Effector memory CD8-positive, alpha-beta T cell (primary cell): ENCODE measurements at regions not wholly inside any gene's neighbourhood (a gene's known extent, or its start where the extent isn't known, plus 50 kb on each side); places are given as distances from the start of the nearest gene placed in this dataset.
"Not testable (repeated sequence)": the region's sequence is repeated elsewhere in the genome, so short reads cannot be mapped to it uniquely, and the experiment has no call there.

ENCODE experiments used
- ATAC-seq: fragments of 150-1000 bp; cut with Tn5 transposase; replicated peaks from 2 replicates; pipeline ENCODE4 v1.10.0; 2021; ENCODE audit warnings: mild to moderate bottlenecking, moderate library complexity
- DNase-seq, 3 experiments: peaks; one replicate each; pipeline ENCODE4 v3.0.0; 2021
- H3K27ac Mint-ChIP-seq, 2 donors: one replicate each; pipeline ENCODE4 v1.8.0; 2022; ENCODE audit warnings: mild to moderate bottlenecking in 2 of 2, mixed read lengths in 2 of 2, moderate library complexity in 2 of 2
- H3K27me3 Mint-ChIP-seq, 2 donors: one replicate each; pipeline ENCODE4 v1.8.0; 2022; ENCODE audit warnings: mixed read lengths in 2 of 2
- H3K36me3 Mint-ChIP-seq: one replicate; pipeline ENCODE4 v1.8.0; 2022; ENCODE audit warnings: mild to moderate bottlenecking, moderate library complexity, mixed read lengths; ENCODE audit not compliant: insufficient read depth
- H3K4me1 Mint-ChIP-seq, 2 donors: one replicate each; pipeline ENCODE4 v1.8.0; 2022; ENCODE audit warnings: low read depth in 2 of 2, mixed read lengths in 2 of 2
- H3K4me3 Mint-ChIP-seq, 2 donors: one replicate each; pipeline ENCODE4 v1.8.0; 2022; ENCODE audit warnings: mild to moderate bottlenecking in 2 of 2, mixed read lengths in 2 of 2, moderate library complexity in 2 of 2
- H3K9me3 Mint-ChIP-seq, 2 donors: one replicate each; pipeline ENCODE4 v1.8.0; 2022; ENCODE audit warnings: mixed read lengths in 2 of 2

- H3K4me3 Mint-ChIP-seq, ATAC-seq, H3K27ac Mint-ChIP-seq, DNase-seq, H3K9me3 Mint-ChIP-seq, H3K36me3 Mint-ChIP-seq, H3K4me1 Mint-ChIP-seq: not testable (repeated sequence)
- peaks cover 0 to 20% of the 10 kb centered on the region in 2 donors for H3K27me3 Mint-ChIP-seq
Measured at GRCh38 chr4:9110700-9111099, 59.5 kb upstream of the FAM90A26 start.

- not testable (repeated sequence) for H3K4me1 Mint-ChIP-seq, H3K27me3 Mint-ChIP-seq, H3K4me3 Mint-ChIP-seq, ATAC-seq, DNase-seq, H3K9me3 Mint-ChIP-seq, H3K36me3 Mint-ChIP-seq, H3K27ac Mint-ChIP-seq
Measured at GRCh38 chr4:9103148-9103524, 67.1 kb upstream of the FAM90A26 start.

GRCh38 chr4:9102471-9103147 lies 67.6 kb upstream of the FAM90A26 start:
- not testable (repeated sequence) for H3K36me3 Mint-ChIP-seq, H3K27ac Mint-ChIP-seq, DNase-seq, H3K9me3 Mint-ChIP-seq, ATAC-seq, H3K4me1 Mint-ChIP-seq, H3K4me3 Mint-ChIP-seq, H3K27me3 Mint-ChIP-seq

- not testable (repeated sequence) for H3K9me3 Mint-ChIP-seq, H3K4me3 Mint-ChIP-seq, H3K4me1 Mint-ChIP-seq, H3K27ac Mint-ChIP-seq, H3K36me3 Mint-ChIP-seq, ATAC-seq, DNase-seq
- peaks cover 0 to 21% of the 10 kb centered on the region in 2 donors for H3K27me3 Mint-ChIP-seq
Measured at GRCh38 chr4:9096330-9096729, 73.9 kb upstream of the FAM90A26 start.

- not testable (repeated sequence) for H3K4me1 Mint-ChIP-seq, H3K4me3 Mint-ChIP-seq, H3K36me3 Mint-ChIP-seq, H3K27ac Mint-ChIP-seq, DNase-seq, ATAC-seq
- Mint-ChIP-seq H3K9me3 (peaks cover 0 to 16% of the 10 kb centered on the region in 2 donors), H3K27me3 (peaks cover 8 to 15% of the 10 kb centered on the region in 2 donors)
Measured at GRCh38 chr4:9078796-9079195, 91.4 kb upstream of the FAM90A26 start.

- not testable (repeated sequence) for H3K4me1 Mint-ChIP-seq, ATAC-seq, H3K36me3 Mint-ChIP-seq, DNase-seq, H3K4me3 Mint-ChIP-seq, H3K27ac Mint-ChIP-seq
- peaks cover 0 to 17% of the 10 kb centered on the region in 2 donors for H3K9me3 Mint-ChIP-seq
- peaks cover 8 to 13% of the 10 kb centered on the region in 2 donors for H3K27me3 Mint-ChIP-seq
Measured at GRCh38 chr4:9076974-9077373, 93.2 kb upstream of the FAM90A26 start.

GRCh38 chr4:9076486-9076885 lies 93.7 kb upstream of the FAM90A26 start:
- H3K27ac Mint-ChIP-seq, H3K4me1 Mint-ChIP-seq, ATAC-seq, H3K36me3 Mint-ChIP-seq, DNase-seq, H3K4me3 Mint-ChIP-seq, H3K27me3 Mint-ChIP-seq: not testable (repeated sequence)
- H3K9me3 Mint-ChIP-seq: peaks cover 0 to 17% of the 10 kb centered on the region in 2 donors

- not testable (repeated sequence) for DNase-seq, H3K36me3 Mint-ChIP-seq, ATAC-seq, H3K27me3 Mint-ChIP-seq, H3K4me3 Mint-ChIP-seq, H3K4me1 Mint-ChIP-seq
- Mint-ChIP-seq H3K27ac (peak overlapping the region in 1 of 2 donors; percentile 11), H3K9me3 (peaks cover 4 to 14% of the 10 kb centered on the region in 2 donors)
Measured at GRCh38 chr4:9073371-9073770, 96.8 kb upstream of the FAM90A26 start.

GRCh38 chr4:9072521-9073220 lies 97.5 kb upstream of the FAM90A26 start:
- H3K9me3 Mint-ChIP-seq: peaks cover 4 to 14% of the 10 kb centered on the region in 2 donors
- DNase-seq, H3K4me1 Mint-ChIP-seq, ATAC-seq, H3K4me3 Mint-ChIP-seq, H3K27me3 Mint-ChIP-seq, H3K36me3 Mint-ChIP-seq: not testable (repeated sequence)
- peak overlapping the region in 1 of 2 donors; percentile 11 for H3K27ac Mint-ChIP-seq

- not testable (repeated sequence) for H3K27me3 Mint-ChIP-seq, DNase-seq, H3K4me3 Mint-ChIP-seq, H3K36me3 Mint-ChIP-seq, ATAC-seq, H3K27ac Mint-ChIP-seq, H3K4me1 Mint-ChIP-seq
- peaks cover 10 to 32% of the 10 kb centered on the region in 2 donors for H3K9me3 Mint-ChIP-seq
Measured at GRCh38 chr4:9067923-9068322, 102.3 kb upstream of the FAM90A26 start.

GRCh38 chr4:9063612-9064011 lies 106.6 kb upstream of the FAM90A26 start:
- H3K27ac Mint-ChIP-seq, H3K36me3 Mint-ChIP-seq, DNase-seq, H3K4me3 Mint-ChIP-seq, H3K4me1 Mint-ChIP-seq, ATAC-seq, H3K27me3 Mint-ChIP-seq: not testable (repeated sequence)
- peaks cover 5 to 25% of the 10 kb centered on the region in 2 donors for H3K9me3 Mint-ChIP-seq

GRCh38 chr4:9024866-9025265 lies 145.3 kb upstream of the FAM90A26 start:
- not testable (repeated sequence) for H3K36me3 Mint-ChIP-seq, ATAC-seq, DNase-seq, H3K4me3 Mint-ChIP-seq, H3K27ac Mint-ChIP-seq, H3K4me1 Mint-ChIP-seq
- H3K9me3 Mint-ChIP-seq: peaks cover 0 to 11% of the 10 kb centered on the region in 2 donors
- H3K27me3 Mint-ChIP-seq: peaks cover 17 to 21% of the 10 kb centered on the region in 2 donors

GRCh38 chr4:9009792-9010191 lies 138.2 kb upstream of the HMX1 start:
- H3K9me3 Mint-ChIP-seq, DNase-seq, H3K36me3 Mint-ChIP-seq, ATAC-seq, H3K27ac Mint-ChIP-seq, H3K4me1 Mint-ChIP-seq, H3K4me3 Mint-ChIP-seq: not testable (repeated sequence)
- H3K27me3 Mint-ChIP-seq: peaks cover 11 to 13% of the 10 kb centered on the region in 2 donors

GRCh38 chr4:9008407-9008806 lies 136.8 kb upstream of the HMX1 start:
- H3K4me3 Mint-ChIP-seq, H3K4me1 Mint-ChIP-seq: not testable (repeated sequence)
- H3K27me3 Mint-ChIP-seq: peaks cover 11 to 13% of the 10 kb centered on the region in 2 donors

More at GRCh38 chr4:9008407-9008806, 136.8 kb upstream of the HMX1 start:
- ATAC-seq, H3K27ac Mint-ChIP-seq, DNase-seq, H3K36me3 Mint-ChIP-seq, H3K9me3 Mint-ChIP-seq: not testable (repeated sequence)
